NT2/D1 (cell line): ENCODE measurements at regions not wholly inside any gene's neighbourhood (a gene's known extent, or its start where the extent isn't known, plus 50 kb on each side); places are given as distances from the start of the nearest gene placed in this dataset.

Experiments used
- SUZ12 ChIP-seq: IDR thresholded peaks from 2 replicates; pipeline ENCODE4 v1.6.1; 2011; ENCODE audit not compliant: insufficient read length, insufficient read depth; ENCODE audit errors: extremely low read depth
- YY1 ChIP-seq: IDR thresholded peaks from 2 replicates; pipeline ENCODE4 v1.6.1; 2011; ENCODE audit not compliant: insufficient read length, insufficient read depth
- ZNF274 ChIP-seq: IDR thresholded peaks from 2 replicates; pipeline ENCODE4 v1.6.1; 2011; ENCODE audit warnings: mild to moderate bottlenecking, low read depth, low read length

DNA sequence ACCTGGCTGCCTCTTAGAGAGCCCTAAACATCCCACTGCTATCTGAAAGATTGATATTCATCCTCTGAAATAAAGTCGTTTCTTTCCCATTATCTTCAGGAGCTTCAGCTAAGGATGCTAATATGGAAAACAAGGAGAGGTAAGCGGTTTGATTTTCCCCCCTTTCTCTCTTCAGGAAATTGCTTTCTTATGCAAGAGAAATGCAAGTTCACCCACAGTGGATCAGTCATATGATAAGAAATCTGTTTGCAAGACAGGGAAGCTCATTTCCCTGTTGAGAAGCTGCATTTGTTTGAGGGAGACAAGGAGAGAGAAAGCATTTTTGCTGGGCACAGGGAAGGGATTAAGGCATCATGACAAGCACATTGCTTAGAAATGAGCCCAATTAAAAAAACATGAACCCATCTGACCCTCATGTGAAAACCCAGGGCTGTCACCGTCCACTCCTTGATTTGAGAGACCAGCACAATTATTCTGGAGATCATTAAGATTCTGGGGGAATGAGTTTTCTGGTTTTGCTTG lies 53.7 kb upstream of the BOD1 start:
- TF ChIP-seq SUZ12: no peak
- TF ChIP-seq ZNF274: no peak
- no peak for TF ChIP-seq YY1
